ENCODE measurements at regions not wholly inside any gene's neighbourhood (a gene's known extent, or its start where the extent isn't known, plus 50 kb on each side); places are given as distances from the start of the nearest gene placed in this dataset.

DNA sequence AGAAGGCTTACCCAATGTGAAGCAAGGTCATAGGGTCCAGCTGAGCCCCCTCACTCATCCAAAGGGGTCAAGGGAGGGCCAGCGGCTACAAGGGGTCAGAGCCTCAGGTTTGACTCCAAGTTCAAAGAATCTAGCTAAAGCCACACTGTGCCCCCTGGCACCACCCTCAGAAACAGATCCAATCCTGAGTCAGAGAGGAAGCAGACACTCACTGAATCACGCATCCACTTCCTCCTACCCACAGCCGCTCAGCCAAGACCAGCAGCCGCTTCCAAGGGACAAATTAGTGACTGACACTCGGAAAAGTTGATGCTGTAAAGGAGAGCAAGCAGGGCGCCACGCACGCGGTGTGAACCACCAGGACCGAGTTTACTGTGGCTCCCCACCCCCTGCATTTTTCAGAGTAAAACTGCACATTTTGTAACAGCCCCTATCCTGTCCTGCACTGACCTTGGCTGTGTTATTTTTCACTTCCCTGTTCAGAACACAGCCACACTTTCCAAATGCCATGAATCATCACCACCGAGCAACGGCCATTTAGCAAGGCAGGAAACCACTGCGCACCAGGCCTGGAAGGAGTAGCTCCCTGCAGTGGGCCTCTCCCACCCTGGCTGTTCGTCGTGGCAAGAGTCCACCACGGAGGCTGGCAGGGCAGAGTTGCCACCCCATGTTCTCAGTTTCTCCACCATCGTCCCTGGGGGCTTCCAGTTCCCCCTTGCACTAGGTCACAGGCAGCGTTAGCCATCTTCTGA, 147.8 kb downstream of the TOMM20 start:
- no peak overlapping the region for H3K4me3 ChIP-seq (ENCODE audit: control insufficient read depth, low read depth, low read length)
- DNase-seq (ENCODE audit: low read depth), result peak; percentile 79
- TF ChIP-seq, protein P1, sequence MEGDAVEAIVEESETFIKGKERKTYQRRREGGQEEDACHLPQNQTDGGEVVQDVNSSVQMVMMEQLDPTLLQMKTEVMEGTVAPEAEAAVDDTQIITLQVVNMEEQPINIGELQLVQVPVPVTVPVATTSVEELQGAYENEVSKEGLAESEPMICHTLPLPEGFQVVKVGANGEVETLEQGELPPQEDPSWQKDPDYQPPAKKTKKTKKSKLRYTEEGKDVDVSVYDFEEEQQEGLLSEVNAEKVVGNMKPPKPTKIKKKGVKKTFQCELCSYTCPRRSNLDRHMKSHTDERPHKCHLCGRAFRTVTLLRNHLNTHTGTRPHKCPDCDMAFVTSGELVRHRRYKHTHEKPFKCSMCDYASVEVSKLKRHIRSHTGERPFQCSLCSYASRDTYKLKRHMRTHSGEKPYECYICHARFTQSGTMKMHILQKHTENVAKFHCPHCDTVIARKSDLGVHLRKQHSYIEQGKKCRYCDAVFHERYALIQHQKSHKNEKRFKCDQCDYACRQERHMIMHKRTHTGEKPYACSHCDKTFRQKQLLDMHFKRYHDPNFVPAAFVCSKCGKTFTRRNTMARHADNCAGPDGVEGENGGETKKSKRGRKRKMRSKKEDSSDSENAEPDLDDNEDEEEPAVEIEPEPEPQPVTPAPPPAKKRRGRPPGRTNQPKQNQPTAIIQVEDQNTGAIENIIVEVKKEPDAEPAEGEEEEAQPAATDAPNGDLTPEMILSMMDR (IDR thresholded peaks at IDR 0.05; ENCODE audit: control insufficient read depth, insufficient read depth, low read depth, low read length, missing control alignments), result no peak

GRCh38 chr1:234980291-234980644, 148.4 kb downstream of the TOMM20 start:
- no peak overlapping the region for H3K4me3 ChIP-seq (ENCODE audit: control insufficient read depth, low read depth, low read length)
- TF ChIP-seq, protein P1 (IDR thresholded peaks at IDR 0.05; ENCODE audit: control insufficient read depth, insufficient read depth, low read depth, low read length, missing control alignments), result no peak
- no peak for DNase-seq (ENCODE audit: low read depth)

- no peak for DNase-seq (ENCODE audit: low read depth)
- TF ChIP-seq, protein P1 (IDR thresholded peaks at IDR 0.05; ENCODE audit: control insufficient read depth, insufficient read depth, low read depth, low read length, missing control alignments), result no peak
- no peak overlapping the region for H3K4me3 ChIP-seq (ENCODE audit: control insufficient read depth, low read depth, low read length)
Measured at GRCh38 chr1:234979296-234980279, 149.0 kb downstream of the TOMM20 start.

- TF ChIP-seq, protein P1 (IDR thresholded peaks at IDR 0.05; ENCODE audit: control insufficient read depth, insufficient read depth, low read depth, low read length, missing control alignments), result no peak
- no peak overlapping the region for H3K4me3 ChIP-seq (ENCODE audit: control insufficient read depth, low read depth, low read length)
- no peak for DNase-seq (ENCODE audit: low read depth)
Measured at GRCh38 chr1:234978397-234979295, 150.0 kb downstream of the TOMM20 start.

- DNase-seq (ENCODE audit: low read depth), result no peak
- TF ChIP-seq, protein P1 (IDR thresholded peaks at IDR 0.05; ENCODE audit: control insufficient read depth, insufficient read depth, low read depth, low read length, missing control alignments), result no peak
- H3K4me3 ChIP-seq (ENCODE audit: control insufficient read depth, low read depth, low read length), result no peak overlapping the region
Measured at GRCh38 chr1:234977875-234978396, 150.7 kb downstream of the TOMM20 start.
